GM21786 (cell line): ENCODE measurements at regions not wholly inside any gene's neighbourhood (a gene's known extent, or its start where the extent isn't known, plus 50 kb on each side); places are given as distances from the start of the nearest gene placed in this dataset.
"Not testable (repeated sequence)": the region's sequence is repeated elsewhere in the genome, so short reads cannot be mapped to it uniquely, and the experiment has no call there.

Experiments used
- ATAC-seq: cut with Tn5 transposase; IDR thresholded peaks from one replicate; pipeline ENCODE4 v1.9.1; 2021; ENCODE audit not compliant: unreplicated experiment

GRCh38 chrX:1140236-1140681 is 72.2 kb downstream of the CRLF2 start:
- ATAC-seq, result no peak

DNA sequence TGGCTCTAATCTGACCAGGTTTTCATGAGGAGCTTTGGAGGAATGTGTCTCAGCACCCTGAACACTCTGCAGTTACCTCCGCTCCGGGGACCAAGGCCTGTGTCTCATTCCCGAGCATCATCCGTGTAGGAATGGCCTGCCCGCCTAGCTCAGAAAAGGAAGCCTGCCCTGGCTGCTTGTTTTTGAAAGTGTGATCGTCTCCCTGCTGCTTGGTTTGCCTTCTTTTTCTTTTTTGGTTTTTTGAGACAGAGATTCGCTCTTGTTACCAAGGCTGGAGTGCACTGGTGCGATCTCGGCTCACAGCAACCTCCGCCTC is 73.3 kb downstream of the CRLF2 start:
- ATAC-seq, result no peak

DNA sequence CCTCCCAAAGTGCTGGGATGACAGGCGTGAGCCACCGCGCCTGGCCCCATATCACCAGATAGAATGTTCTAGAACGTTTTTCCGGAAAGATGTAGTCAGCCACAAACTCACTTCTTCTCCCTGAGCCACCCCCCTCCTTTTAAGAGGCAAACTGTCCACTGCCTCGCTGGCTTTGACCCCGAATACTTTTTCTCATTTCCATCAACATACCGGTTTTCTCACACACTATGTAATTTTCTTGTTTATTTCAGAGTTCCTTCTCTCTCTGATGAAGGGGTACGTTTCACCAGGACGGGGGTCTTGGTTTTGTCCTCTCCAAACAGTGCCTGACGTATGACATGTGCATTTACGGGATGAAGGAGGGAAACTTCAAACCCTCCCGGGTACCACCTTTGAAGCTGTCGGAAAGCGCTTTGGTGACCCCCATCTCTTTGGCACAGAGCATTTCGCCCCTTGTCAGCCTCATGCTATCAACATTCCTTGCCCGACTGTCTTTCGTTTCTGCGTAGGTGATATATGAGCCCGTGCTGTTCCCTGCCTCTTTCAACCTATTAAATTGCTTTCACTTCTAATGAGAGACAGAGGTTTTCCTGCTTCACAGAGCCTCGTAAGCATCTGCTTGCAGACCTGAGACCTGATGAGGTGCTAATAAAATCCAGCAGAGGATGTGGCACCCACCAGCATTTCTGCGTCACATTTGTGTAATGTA is 73.8 kb downstream of the CRLF2 start:
- no peak for ATAC-seq

DNA sequence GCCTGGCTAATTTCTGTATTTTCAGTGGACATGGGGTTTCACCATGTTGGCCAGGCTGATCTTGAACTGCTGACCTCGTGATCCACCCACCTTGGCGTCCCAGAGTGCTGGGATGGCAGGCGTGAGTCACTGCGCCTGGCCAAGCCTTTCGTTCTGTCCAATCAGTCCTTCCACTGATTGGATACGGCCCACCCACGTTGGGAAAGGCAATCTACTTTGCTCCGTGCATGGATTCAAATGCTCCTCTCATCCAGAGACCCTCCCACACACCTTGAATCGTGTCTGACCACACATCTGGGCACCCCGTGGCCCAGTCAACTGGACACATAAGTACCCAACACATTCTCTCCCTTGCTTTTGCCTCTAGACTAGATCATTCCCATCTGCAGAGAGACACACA is 74.9 kb downstream of the CRLF2 start:
- no peak for ATAC-seq

DNA sequence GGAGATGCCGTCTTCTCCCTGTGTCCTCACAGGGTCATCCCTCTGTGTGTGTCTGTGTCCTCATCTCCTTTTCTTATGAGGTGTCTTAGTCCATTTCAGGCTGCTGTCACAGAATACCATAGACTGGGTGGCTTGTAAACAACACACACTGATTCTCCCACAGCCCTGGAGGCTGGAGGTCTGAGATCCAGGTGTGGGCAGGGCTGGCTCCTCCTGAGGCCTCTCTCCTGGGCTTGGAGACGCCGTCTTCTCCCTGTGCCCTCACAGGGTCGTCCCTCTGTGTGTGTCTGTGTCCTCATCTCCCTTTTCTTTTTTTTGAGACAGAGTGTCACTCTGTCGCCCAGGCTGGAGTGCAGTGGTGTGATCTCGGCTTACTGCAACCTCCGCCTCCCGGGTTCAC is 75.9 kb downstream of the CRLF2 start:
- not testable (repeated sequence) for ATAC-seq

GRCh38 chrX:1134976-1135375 is 77.5 kb downstream of the CRLF2 start:
- ATAC-seq, result no peak

DNA sequence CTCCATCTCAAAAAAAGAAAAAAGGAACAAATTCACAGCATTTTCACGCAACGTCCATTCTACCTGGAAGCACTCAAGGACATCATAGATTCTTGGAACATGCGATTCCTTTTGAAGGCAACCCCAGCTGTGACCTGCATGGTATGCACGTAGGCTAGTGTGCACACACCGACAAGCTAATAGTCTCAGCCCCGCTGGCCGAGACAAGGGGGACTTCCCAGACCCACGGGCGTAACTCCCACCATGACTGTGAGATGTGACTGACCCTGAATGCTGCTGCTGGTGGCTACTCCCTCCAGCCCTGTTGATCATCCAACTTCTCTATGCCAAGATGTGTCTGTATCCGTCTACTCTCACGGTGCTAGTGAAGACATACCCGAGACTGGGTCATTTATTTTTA is 78.3 kb downstream of the CRLF2 start:
- no peak for ATAC-seq

- no peak for ATAC-seq
These were observed 85.7 kb downstream of the CRLF2 start for GRCh38 chrX:1126738-1127137.

DNA sequence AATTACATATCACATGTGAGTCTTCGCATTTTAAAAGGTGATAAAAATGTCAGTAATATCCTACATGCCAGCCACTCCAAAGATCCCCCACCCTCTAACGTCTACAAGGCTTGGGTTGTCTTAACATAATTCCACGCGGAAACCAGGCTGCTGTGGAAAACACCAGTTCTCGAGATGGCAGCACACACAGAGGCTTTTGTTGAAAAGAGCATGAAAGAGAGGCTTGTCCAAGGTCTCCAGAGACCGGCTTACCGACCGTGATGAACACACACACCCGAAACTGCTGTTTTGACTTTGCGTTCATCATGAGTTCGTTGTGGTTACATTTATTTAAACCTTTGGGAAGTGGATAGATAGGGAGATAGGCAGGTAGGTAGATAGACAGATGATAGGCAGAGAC is 87.9 kb downstream of the CRLF2 start:
- ATAC-seq, result no peak

DNA sequence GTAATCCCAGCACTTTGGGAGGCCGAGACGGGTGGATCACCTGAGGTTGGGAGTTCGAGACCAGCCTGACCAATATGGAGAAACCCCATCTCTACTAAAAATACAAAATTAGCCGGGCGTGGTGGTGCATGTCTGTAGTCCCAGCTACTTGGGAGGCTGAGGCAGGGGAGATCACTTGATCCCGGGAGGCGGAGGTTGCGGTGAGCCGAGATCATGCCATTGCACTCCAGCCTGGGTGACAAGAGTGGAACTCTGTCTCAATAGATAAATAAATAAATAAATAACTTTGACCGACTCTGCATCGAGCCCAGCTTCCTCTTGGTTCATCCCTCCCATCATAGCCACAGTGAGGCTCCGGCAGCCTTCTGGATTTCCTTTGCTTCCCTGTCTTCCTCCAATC is 89.6 kb downstream of the CRLF2 start:
- ATAC-seq, result not testable (repeated sequence)

- ATAC-seq, result no peak
These were observed 93.2 kb downstream of the CRLF2 start for GRCh38 chrX:1119275-1119674.

- ATAC-seq, result no peak
These were observed 93.8 kb downstream of the CRLF2 start for GRCh38 chrX:1118572-1119199.

DNA sequence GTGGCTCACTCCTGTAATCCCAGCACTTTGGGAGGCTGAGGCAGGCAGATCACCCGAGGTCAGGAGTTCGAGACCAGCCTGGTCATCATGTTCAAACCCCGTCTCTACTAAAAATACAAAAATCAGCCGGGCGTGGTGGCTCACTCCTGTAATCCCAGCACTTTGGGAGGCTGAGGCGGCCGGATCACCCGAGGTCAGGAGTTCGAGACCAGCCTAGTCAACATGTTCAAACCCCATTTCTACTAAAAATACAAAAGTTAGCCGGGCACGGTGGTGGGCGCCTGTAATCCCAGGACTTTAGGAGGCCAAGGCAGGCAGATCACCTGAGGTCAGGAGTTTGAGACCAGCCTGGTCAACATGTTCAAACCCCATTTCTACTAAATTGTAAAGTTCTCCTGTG is 97.0 kb downstream of the CRLF2 start:
- not testable (repeated sequence) for ATAC-seq

- ATAC-seq, result no peak
These were observed 100.1 kb downstream of the CRLF2 start for GRCh38 chrX:1112321-1112720.

DNA sequence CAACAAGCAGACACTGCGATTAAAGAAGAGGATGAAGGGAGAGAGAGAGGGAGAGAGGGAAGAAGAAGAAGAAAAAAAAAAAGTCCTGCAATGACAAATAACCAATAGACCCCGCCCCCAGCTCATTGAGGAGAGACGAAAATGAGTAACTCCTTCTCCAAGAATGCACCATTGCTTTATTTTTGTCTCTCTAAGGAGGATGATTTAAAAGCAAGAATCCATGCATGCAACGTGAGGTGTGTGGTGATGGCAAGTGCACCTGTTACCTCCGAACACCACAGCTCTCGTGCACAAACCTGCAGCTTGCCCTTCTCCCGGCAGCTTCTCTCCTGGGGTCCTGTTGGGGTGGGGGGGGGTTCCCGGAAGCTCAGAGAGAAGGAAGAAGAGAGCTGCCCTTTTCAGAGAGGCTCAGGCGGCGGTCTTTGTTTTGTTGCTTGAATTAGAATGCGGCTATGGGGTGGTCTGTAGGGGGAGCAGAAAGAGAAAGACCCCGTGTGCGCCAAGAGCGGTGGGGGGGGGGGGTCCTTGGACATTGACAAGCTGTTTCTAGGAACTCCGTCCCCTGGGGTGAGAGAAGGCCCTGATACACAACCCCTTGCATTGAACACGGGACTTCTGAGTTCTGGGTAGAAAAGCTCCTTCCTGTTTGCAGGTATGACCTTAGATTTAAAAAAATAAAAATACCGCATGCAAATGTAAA is 100.7 kb downstream of the CRLF2 start:
- no peak for ATAC-seq

- ATAC-seq, result no peak
These were observed 102.8 kb downstream of the CRLF2 start for GRCh38 chrX:1109580-1110119.

- no peak for ATAC-seq
These were observed 103.7 kb downstream of the CRLF2 start for GRCh38 chrX:1108501-1109445.

DNA sequence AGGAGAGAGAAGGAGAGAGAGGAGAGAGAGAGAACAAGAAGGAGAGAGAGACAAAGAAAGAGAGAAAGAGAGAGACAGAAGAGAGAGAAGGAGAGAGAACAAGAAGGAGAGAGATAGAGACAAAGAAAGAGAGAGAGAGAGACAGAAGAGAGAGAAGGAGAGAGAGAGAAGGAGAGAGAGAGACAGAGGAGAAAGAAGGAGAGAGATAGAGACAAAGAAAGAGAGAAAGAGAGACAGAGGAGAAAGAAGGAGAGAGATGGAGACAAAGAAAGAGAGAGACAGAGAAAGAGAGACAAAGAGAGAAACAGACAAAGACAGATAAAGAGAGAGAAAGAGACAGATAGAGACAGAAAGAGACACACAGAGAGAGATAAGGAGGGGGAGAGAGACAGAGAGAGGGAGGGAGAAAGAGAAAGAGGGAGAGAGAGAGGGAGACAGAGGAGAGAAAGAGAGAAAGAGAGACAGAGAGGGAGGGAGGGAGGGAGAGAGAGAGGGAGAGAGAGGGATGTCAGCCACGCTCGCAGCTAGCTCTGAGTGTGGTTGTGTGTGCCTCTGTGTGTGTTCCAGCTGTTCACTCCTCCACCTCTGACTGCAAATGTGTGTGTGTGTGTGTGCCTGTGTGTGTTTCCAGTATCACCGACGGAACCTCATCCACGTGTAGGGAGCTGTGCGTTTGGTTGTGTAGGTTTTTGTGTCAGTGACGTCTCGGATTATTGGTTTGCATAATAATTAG is 105.8 kb downstream of the CRLF2 start:
- no peak for ATAC-seq

DNA sequence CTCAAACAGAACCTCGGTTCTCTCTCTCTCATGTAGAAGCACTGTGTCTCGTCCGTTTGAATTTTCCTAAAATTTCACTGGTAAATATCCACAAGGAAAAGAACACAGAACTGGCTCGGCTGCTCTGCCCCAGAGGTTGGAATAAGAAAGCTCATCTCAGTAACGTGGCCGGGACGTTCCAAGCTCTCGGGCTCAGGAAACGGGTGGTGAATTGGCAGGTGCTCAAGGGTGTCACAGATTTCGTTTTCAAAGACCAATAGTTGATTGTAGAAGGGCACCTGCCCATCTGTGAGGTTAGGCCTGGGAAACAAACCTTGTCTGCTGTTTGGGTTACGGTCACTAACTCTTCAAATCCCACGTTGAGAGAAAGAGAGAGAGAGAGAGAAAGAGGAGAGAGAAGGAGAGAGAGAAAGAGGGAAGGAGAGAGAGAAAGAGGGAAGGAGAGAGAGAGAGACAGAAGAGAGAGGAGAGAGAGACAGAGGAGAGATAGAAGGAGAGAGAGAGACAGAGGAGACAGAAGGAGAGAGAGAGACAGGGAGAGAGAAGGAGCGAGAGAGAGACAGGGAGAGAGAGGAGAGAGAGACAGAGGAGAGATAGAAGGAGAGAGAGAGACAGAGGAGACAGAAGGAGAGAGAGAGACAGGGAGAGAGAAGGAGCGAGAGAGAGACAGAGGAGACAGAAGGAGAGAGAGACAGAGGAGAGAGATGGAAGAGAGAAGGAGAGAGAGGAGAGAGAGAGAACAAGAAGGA is 106.6 kb downstream of the CRLF2 start:
- ATAC-seq, result no peak

GRCh38 chrX:1105031-1105430 is 107.4 kb downstream of the CRLF2 start:
- ATAC-seq, result not testable (repeated sequence)
